Stimulated activated CD4-positive, alpha-beta T cell treated with anti-CD3 and anti-CD28 coated beads, Interleukin-2, amount 100 ng/mL, for 48 hours (primary cell): ENCODE measurements at regions not wholly inside any gene's neighbourhood (a gene's known extent, or its start where the extent isn't known, plus 50 kb on each side); places are given as distances from the start of the nearest gene placed in this dataset.
"Not testable (repeated sequence)": the region's sequence is repeated elsewhere in the genome, so short reads cannot be mapped to it uniquely, and the experiment has no call there.

Experiments used
- DNase-seq, 2 donors: peaks; one replicate each; pipeline ENCODE4 v3.0.0-alpha.2; 2020

GRCh38 chr5:96319981-96320739, 112.9 kb downstream of the PCSK1 start:
- not testable (repeated sequence) for DNase-seq

GRCh38 chr5:96318569-96319110, 114.4 kb downstream of the PCSK1 start:
- DNase-seq: no peak

- DNase-seq: no peak
Observed at GRCh38 chr5:96317945-96318344, 115.1 kb downstream of the PCSK1 start.

- no peak for DNase-seq
Observed at GRCh38 chr5:96316487-96316886, 116.6 kb downstream of the PCSK1 start.

- DNase-seq: no peak
Observed at GRCh38 chr5:96316017-96316416, 117.0 kb downstream of the PCSK1 start.

GRCh38 chr5:96315431-96315830, 117.6 kb downstream of the PCSK1 start:
- DNase-seq: no peak

GRCh38 chr5:96312383-96312782, 120.7 kb downstream of the PCSK1 start:
- no peak for DNase-seq

GRCh38 chr5:96307047-96307446, 126.0 kb downstream of the PCSK1 start:
- DNase-seq: not testable (repeated sequence)

GRCh38 chr5:96302174-96302738, 130.8 kb downstream of the PCSK1 start:
- DNase-seq: no peak

- no peak for DNase-seq
Observed at GRCh38 chr5:96300976-96301375, 132.1 kb downstream of the PCSK1 start.

- no peak for DNase-seq
Observed at GRCh38 chr5:96297867-96298266, 135.2 kb downstream of the PCSK1 start.

GRCh38 chr5:96297290-96297689, 135.8 kb downstream of the PCSK1 start:
- DNase-seq: no peak

GRCh38 chr5:96294884-96295202, 138.2 kb downstream of the PCSK1 start:
- DNase-seq: no peak

GRCh38 chr5:96293966-96294883, 138.8 kb downstream of the PCSK1 start:
- no peak for DNase-seq

- DNase-seq: no peak
Observed at GRCh38 chr5:96292582-96293247, 140.3 kb downstream of the PCSK1 start.

- DNase-seq: peak in 1 of 2 donors; percentile 9
Observed at GRCh38 chr5:96289287-96289686, 143.8 kb downstream of the PCSK1 start.

- DNase-seq: no peak
Observed at GRCh38 chr5:96288845-96289185, 144.2 kb downstream of the PCSK1 start.

- DNase-seq: no peak
Observed at GRCh38 chr5:96288166-96288844, 144.7 kb downstream of the PCSK1 start.

- no peak for DNase-seq
Observed at GRCh38 chr5:96287136-96287535, 145.9 kb downstream of the PCSK1 start.

- no peak for DNase-seq
Observed at GRCh38 chr5:96285823-96286222, 147.2 kb downstream of the PCSK1 start.

GRCh38 chr5:96284727-96285389, 148.2 kb downstream of the PCSK1 start:
- no peak for DNase-seq

GRCh38 chr5:96283589-96283988, 149.5 kb downstream of the PCSK1 start:
- no peak for DNase-seq
